Cardiac septum (tissue), 1 donor: ENCODE measurements at regions not wholly inside any gene's neighbourhood (a gene's known extent, or its start where the extent isn't known, plus 50 kb on each side); places are given as distances from the start of the nearest gene placed in this dataset.
"Not testable (repeated sequence)": the region's sequence is repeated elsewhere in the genome, so short reads cannot be mapped to it uniquely, and the experiment has no call there.

ENCODE experiments used
- DNase-seq: peaks from one replicate; pipeline ENCODE4 v3.0.0-alpha.2; 2020; ENCODE audit warnings: low spot score
- intact Hi-C: fragments of 100-400 bp; cut with DNase I; formaldehyde crosslinking; loops from one replicate; pipeline ENCODE4 v1.14.0; 2022
- donor health status: DM: no; HTN: no; CAD: no.

DNA sequence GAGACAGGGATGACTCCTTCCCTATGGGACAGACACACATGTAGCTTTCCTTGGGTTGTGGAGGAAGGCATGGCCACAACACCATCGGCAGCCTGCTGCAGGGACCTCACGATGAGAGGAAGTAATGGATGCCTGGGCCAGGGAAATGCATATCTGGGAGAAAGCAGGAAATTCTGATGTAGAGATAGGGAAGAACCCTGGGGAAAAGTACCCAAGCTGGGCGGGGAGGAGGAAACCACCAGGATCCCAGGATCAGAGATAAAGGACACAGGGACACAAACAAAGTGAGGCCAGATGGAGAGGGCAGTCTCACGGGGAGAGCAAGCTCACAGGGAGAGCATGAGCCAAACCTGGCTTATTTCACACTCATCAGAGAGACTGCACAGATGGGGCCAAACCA lies 294.7 kb upstream of the TEKT4 start:
- intact Hi-C loops, DNase-seq: not testable (repeated sequence)

DNA sequence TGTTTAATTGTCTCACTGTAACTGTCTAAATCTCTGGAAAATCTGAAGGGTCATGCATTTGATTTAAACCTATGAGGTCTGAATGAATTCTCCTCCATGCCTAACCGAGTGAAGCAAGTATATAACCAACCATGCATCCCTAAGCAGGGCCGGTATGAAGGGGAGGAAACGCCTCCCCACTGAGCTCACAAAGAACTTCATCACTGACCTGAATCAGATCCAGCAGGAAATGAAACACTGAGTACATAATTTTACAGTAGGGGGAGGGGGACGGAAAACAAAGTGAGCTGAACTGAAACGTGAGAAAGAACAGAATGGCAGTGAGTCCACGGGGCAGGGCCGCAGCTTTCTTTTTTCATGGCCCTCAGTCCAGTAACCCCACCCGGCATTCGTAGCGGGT lies 294.1 kb upstream of the TEKT4 start:
- DNase-seq, intact Hi-C loops: not testable (repeated sequence)

GRCh38 chr2:94579221-94579620 lies 292.0 kb upstream of the TEKT4 start:
- intact Hi-C loops, DNase-seq: not testable (repeated sequence)

DNA sequence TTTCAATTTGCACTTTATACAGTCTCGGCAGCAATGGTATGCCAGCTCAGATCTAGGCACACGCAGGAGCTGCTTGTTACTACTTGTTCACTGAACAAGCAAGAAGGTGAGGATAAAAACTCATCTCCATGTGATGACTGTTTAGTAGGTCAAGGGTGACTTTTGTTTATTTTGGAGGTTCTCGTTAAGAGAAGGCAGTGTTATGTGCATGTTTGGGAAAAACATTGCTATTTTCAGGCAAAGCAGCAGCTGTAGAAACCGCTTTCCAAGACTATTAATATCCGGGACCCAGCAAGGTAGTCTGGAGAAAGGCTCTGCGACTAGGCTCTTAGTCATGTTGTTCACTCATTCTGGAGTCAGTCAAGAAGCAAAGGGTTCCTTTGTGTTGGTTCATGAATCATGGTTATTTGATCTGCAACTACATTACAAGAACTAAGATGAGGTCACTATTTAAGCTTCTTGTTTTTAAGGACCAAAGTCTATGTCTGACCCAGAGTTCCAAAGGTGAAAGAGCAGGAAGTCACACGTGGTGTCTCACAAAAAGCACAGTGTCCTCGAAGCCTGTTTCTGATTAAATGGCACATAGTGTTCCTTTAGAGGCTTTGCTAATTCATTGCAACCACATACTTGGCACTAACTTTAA lies 288.0 kb upstream of the TEKT4 start:
- intact Hi-C loops, DNase-seq: not testable (repeated sequence)

DNA sequence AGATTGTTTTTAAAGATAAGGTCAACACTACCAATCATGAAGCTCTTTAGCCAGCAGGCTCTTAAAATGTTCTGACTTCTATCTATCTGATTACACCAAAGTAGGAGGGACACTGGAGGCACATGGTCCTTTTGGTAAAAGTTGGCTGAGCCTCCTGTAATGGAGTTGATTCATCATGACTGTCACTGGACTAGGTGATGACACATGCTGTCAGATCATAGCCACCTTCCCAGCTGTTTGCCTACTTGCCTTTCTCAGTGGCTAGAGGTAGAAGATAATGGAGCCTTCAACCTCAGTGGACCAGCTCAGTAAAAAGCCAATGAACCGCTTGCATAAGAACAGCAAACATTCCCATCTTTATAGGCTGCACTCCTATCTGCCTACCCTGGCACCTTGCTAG lies 286.7 kb upstream of the TEKT4 start:
- DNase-seq, intact Hi-C loops: not testable (repeated sequence)

DNA sequence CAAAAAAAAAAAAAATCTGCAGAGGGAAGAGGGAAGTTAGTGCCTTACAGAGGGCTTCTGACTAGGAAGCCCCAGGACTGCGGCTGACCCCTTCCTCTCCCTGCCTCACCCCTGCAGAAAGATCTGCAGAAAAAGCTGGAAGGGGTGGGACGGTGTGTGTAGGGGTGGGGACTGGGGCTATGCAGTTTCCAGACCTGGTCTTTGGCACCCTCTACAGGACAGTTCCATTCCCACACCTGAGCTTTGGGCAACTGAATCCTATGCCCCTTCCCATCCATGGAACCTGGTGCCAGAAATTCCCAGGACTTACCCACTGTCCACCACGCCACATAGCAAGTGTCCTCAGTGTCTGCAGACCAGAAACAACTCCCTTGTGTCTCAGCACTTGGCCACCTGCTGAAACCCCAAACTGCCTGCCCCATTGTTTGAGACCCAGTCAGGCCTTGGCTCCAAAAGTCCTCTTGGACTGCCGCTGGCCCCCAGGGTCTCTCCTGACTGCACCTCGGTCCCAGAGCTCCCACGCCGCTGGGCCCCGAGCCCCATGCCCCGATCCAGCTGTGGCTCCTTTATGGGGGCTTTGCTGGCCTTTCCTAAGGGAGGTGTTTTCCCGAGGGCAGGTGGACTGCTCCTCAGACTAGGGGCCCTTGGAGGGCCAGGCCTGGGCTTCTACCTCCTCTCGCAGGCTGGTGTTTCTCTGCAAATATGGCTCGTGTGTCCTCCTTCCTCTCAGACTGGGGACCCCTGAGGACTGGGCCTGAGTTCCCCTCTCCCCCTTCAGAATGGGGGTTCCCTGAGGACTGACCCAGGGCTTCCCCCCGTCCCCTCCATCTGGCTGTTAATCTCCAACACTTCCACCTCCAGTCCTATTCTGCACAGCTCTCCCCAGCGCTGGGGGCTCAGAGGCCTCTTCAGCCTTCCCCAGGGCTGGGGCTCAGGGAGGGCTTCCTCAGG lies 284.9 kb upstream of the TEKT4 start:
- DNase-seq, intact Hi-C loops: not testable (repeated sequence)

GRCh38 chr2:94587042-94587441 lies 284.2 kb upstream of the TEKT4 start:
- DNase-seq, intact Hi-C loops: not testable (repeated sequence)

GRCh38 chr2:94594019-94594836 lies 277.0 kb upstream of the TEKT4 start:
- DNase-seq, intact Hi-C loops: not testable (repeated sequence)

GRCh38 chr2:94595956-94596355 lies 275.3 kb upstream of the TEKT4 start:
- not testable (repeated sequence) for DNase-seq

DNA sequence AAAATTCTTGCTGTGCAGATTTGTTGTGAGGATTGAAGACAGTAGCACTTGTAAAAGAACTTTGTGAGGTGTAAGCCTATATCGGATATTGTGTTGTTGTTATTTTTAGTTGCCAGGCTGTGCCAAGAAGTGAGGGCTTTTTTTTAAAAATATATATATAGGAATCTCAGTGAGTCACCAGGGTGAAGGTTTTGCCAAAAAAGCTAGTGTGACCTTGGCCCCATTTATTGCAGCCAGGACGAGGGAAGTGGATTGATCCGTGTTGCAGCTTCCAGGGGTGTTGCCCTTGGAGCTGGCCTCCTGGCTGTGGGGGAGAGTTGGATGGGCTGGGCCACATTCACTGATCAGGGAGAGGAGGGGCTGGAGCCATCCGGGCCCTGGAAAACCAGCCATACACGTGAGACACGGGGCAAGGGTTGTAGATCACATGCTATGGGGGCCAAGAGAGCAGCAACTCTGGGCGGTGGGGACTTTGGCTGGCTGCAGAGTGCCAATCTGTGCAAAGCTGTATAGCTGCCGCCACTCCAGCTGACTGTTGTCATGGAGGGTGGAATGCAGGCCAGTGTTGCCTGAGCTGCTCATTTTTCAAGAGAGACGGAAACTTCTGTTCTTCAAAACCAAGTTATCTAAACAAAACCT lies 273.0 kb upstream of the TEKT4 start:
- DNase-seq, intact Hi-C loops: not testable (repeated sequence)

More at GRCh38 chr2:94595956-94596355, 275.3 kb upstream of the TEKT4 start:
- intact Hi-C loops = not testable (repeated sequence)

GRCh38 chr2:94600929-94601328 lies 270.3 kb upstream of the TEKT4 start:
- intact Hi-C loops, DNase-seq: not testable (repeated sequence)

GRCh38 chr2:94602466-94602865 lies 268.8 kb upstream of the TEKT4 start:
- intact Hi-C loops = no loop called here

GRCh38 chr2:94622113-94622618 lies 249.1 kb upstream of the TEKT4 start:
- intact Hi-C loops = no loop called here
- peak; percentile 73 for DNase-seq

More at GRCh38 chr2:94602466-94602865, 268.8 kb upstream of the TEKT4 start:
- DNase-seq = no peak

DNA sequence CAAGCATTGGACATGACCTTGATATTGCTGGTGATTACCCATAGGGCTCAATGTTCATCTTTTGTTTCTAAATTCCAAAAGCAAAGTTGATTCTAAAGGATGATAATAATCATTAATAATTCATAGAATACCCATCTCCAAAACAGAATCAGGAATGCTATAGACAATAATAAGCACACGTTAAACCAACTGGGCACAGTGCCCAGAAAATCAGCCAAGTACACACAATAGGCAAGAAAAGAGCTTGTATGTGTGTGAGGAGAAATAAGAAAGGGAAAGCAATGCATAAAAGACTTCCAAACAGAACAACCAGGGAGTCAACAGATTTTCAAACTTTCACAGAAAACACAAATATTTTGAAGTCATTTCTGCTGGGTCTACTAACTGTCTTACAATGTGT lies 242.3 kb upstream of the TEKT4 start:
- intact Hi-C loops, DNase-seq: not testable (repeated sequence)

- DNase-seq, intact Hi-C loops: not testable (repeated sequence)
These were observed 229.8 kb upstream of the TEKT4 start for GRCh38 chr2:94641397-94641796.

DNA sequence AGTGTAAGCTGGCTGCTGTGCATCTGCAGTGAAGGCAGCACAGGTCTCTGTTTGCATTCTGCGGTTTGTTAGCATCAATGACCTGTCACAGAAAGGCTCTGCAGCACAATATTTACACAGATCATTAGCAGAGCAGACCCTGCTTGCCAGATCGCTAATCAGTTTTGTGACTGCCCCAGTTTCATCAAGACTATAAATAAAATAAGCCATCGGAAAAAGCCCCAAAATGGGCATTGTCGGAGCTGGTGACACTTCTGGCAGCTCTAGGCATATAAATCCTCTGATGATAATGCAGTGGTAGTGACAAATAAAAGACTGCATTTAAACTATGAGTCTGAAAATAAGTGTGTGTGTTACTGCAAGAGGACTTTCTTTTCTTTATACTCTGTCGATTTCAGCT lies 219.1 kb upstream of the TEKT4 start:
- DNase-seq, intact Hi-C loops: not testable (repeated sequence)

- intact Hi-C loops, DNase-seq: not testable (repeated sequence)
These were observed 201.4 kb upstream of the TEKT4 start for GRCh38 chr2:94669858-94670257.

- intact Hi-C loops, DNase-seq: not testable (repeated sequence)
These were observed 177.0 kb upstream of the TEKT4 start for GRCh38 chr2:94694236-94694635.

DNA sequence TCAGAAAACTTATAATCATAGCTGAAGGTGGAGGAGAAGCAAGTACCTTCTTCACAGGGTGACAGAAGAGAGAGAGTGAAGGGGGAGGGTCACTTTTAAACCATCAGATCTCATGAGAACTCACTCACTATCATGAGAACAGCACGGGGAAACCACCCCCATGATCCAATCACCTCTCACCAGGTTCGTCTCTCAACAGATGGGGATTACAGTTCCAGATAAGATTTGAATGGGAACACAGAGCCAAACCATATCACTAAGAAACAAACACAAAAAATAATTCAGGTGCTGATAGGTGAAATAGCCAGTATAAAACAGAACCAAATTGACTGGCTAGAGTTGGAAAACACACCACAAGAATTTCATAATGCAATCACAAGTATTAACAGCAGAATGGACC lies 162.2 kb upstream of the TEKT4 start:
- intact Hi-C loops, DNase-seq: not testable (repeated sequence)
